HEK293T (cell line): ENCODE measurements at regions not wholly inside any gene's neighbourhood (a gene's known extent, or its start where the extent isn't known, plus 50 kb on each side); places are given as distances from the start of the nearest gene placed in this dataset.

Source experiments
- CTCF ChIA-PET: fragments of 350-600 bp; formaldehyde crosslinking; extraction: SDS; loops from one replicate; lab custom pipeline; 2021; ENCODE audit warnings: antibody characterized with exemption, inconsistent platforms; lab: Yijun Ruan, JAX
- POLR2A ChIA-PET: fragments of 350-600 bp; formaldehyde crosslinking; extraction: SDS; loops from one replicate; lab custom pipeline; 2020; ENCODE audit warnings: antibody characterized with exemption, inconsistent platforms; lab: Yijun Ruan, JAX
- DNase-seq: peaks from one replicate; pipeline ENCODE4 v3.0.0; 2012; ENCODE audit warnings: mixed read lengths; ENCODE audit errors: extremely low spot score
- ARNT ChIP-seq: fragments of 450-650 bp; IDR thresholded peaks from 2 replicates; pipeline ENCODE4 v1.6.1; 2017; ENCODE audit warnings: mild to moderate bottlenecking
- BHLHE40 ChIP-seq: fragments of 450-650 bp; IDR thresholded peaks from 2 replicates; pipeline ENCODE4 v1.6.1; 2016; ENCODE audit warnings: mild to moderate bottlenecking, moderate library complexity, borderline replicate concordance
- CTBP1 ChIP-seq: fragments of 450-650 bp; IDR thresholded peaks from 2 replicates; pipeline ENCODE4 v1.6.1; 2016; ENCODE audit warnings: borderline replicate concordance
- ELF4 ChIP-seq: fragments of 450-650 bp; IDR thresholded peaks from 2 replicates; pipeline ENCODE4 v1.6.1; 2017; ENCODE audit warnings: antibody characterized with exemption
- FOXA1 ChIP-seq: fragments of 450-650 bp; IDR thresholded peaks from 2 replicates; pipeline ENCODE4 v1.6.1; 2016; ENCODE audit warnings: mild to moderate bottlenecking
- FOXK2 ChIP-seq: fragments of 450-650 bp; IDR thresholded peaks from 2 replicates; pipeline ENCODE4 v1.6.1; 2016; ENCODE audit warnings: mild to moderate bottlenecking
- FOXM1 ChIP-seq: fragments of 450-650 bp; IDR thresholded peaks from 2 replicates; pipeline ENCODE4 v1.6.1; 2017; ENCODE audit warnings: mild to moderate bottlenecking, borderline replicate concordance
- HDGF ChIP-seq: fragments of 450-650 bp; IDR thresholded peaks from 2 replicates; pipeline ENCODE4 v1.6.1; 2017; ENCODE audit warnings: antibody characterized with exemption, borderline replicate concordance
- L3MBTL2 ChIP-seq: fragments of 450-650 bp; conservative IDR thresholded peaks from 2 replicates; pipeline ENCODE4 v1.6.1; 2016; ENCODE audit warnings: mild to moderate bottlenecking
- LEF1 ChIP-seq: fragments of 450-650 bp; IDR thresholded peaks from 2 replicates; pipeline ENCODE4 v1.6.1; 2017; ENCODE audit warnings: mild to moderate bottlenecking, borderline replicate concordance
- NFRKB ChIP-seq: fragments of 450-650 bp; IDR thresholded peaks from 2 replicates; pipeline ENCODE4 v1.6.1; 2016; ENCODE audit warnings: mild to moderate bottlenecking, moderate library complexity
- SP1 ChIP-seq: fragments of 450-650 bp; IDR thresholded peaks from 2 replicates; pipeline ENCODE4 v1.6.1; 2017
- SUZ12 ChIP-seq: fragments of 450-650 bp; IDR thresholded peaks from 2 replicates; pipeline ENCODE4 v1.6.1; 2016; ENCODE audit warnings: mild to moderate bottlenecking
- TARDBP ChIP-seq: fragments of 450-650 bp; IDR thresholded peaks from 2 replicates; pipeline ENCODE4 v1.6.1; 2016
- ZNF384 ChIP-seq: fragments of 450-650 bp; IDR thresholded peaks from 2 replicates; pipeline ENCODE4 v1.6.1; 2016
- TF ChIP-seq, protein P1 (sequence below): fragments of 450-650 bp; IDR thresholded peaks from 2 replicates; pipeline ENCODE4 v1.6.1; 2016

GRCh38 chr1:11379851-11380250 lies 99.1 kb upstream of the DISP3 start:
- POLR2A ChIA-PET, result no interaction called here
- DNase-seq, result no peak
- CTCF ChIA-PET, result interaction anchor here (0.6 kb wide), 1 partner anchor 201 kb away, joined by 3 read pairs; no protein-coding TSS in a partner anchor
- no peak for TF ChIP-seq FOXA1
- no peak for TF ChIP-seq CTBP1

DNA sequence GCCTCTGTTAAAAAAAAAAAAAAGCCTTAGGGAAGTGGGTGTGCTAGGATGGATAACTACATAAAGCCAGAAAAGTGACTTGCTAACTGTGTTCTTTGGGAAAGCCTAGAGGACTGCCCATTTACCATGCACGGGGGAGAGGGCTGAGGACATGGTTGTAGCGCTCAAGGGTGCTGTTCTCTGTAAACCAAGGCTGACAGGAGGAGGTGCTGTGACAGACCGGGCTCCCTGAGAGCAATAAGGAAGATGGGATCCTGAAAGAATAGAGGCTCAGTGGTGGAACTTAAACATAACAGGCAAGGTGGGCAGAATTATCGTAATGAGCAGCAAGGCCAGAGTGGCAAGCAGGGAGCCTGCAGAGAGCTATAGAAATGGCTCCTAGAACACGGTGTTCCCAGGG lies 98.5 kb upstream of the DISP3 start:
- ChIA-PET CTCF (no interaction called here), POLR2A (no interaction called here)
- no peak for DNase-seq
- TF ChIP-seq CTBP1, result no peak
- TF ChIP-seq SP1, result no peak

GRCh38 chr1:11383553-11384169 lies 95.3 kb upstream of the DISP3 start:
- DNase-seq, result no peak
- no peak for TF ChIP-seq SUZ12
- TF ChIP-seq FOXK2, result no peak
- TF ChIP-seq BHLHE40, result no peak
- TF ChIP-seq ARNT, result no peak
- TF ChIP-seq LEF1, result no peak
- no peak for TF ChIP-seq NFRKB
- TF ChIP-seq L3MBTL2, result no peak
- TF ChIP-seq TARDBP, result no peak
- no peak for TF ChIP-seq FOXM1
- TF ChIP-seq FOXA1, result no peak
- TF ChIP-seq CTBP1, result no peak
- TF ChIP-seq ELF4, result no peak
- TF ChIP-seq, protein P1, sequence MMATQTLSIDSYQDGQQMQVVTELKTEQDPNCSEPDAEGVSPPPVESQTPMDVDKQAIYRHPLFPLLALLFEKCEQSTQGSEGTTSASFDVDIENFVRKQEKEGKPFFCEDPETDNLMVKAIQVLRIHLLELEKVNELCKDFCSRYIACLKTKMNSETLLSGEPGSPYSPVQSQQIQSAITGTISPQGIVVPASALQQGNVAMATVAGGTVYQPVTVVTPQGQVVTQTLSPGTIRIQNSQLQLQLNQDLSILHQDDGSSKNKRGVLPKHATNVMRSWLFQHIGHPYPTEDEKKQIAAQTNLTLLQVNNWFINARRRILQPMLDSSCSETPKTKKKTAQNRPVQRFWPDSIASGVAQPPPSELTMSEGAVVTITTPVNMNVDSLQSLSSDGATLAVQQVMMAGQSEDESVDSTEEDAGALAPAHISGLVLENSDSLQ, result no peak
- no peak for TF ChIP-seq ZNF384
- ChIA-PET CTCF (no interaction called here), POLR2A (no interaction called here)

- TF ChIP-seq BHLHE40, result no peak
- TF ChIP-seq LEF1, result no peak
- no peak for TF ChIP-seq HDGF
- no peak for TF ChIP-seq ARNT
- no peak for TF ChIP-seq TARDBP
- no peak for TF ChIP-seq ZNF384
- no peak for TF ChIP-seq FOXM1
- no peak for TF ChIP-seq SUZ12
- no peak for TF ChIP-seq ELF4
- no peak for TF ChIP-seq NFRKB
- no peak for TF ChIP-seq CTBP1
- no peak for TF ChIP-seq L3MBTL2
- TF ChIP-seq, protein P1, result no peak
- no peak for TF ChIP-seq SP1
- TF ChIP-seq FOXA1, result no peak
- no peak for TF ChIP-seq FOXK2
- CTCF ChIA-PET, result no interaction called here
- DNase-seq, result no peak
- POLR2A ChIA-PET, result no interaction called here
These were observed 94.8 kb upstream of the DISP3 start for GRCh38 chr1:11384170-11384554.

DNA sequence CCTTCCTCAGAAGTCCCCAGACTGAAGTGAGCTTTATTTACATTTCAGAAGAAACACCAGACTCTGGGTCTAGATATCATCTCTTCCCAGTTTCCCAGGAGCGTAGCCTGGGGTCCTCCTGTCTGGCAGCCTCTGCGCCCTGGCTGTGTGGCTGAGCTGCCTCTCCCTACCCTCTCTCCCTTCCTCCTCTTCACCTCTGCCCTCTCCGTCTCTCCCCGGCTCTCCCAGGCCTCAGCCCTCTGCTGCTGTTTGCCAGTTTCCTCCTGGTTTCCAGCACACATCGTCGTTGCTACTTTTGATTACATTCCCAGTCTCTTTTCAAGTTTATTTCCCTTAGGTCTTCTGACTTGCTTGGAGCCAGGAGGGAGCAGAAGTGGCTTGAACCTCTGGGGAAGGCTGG lies 91.1 kb upstream of the DISP3 start:
- no peak for DNase-seq
- ChIA-PET CTCF (no interaction called here), POLR2A (no interaction called here)

GRCh38 chr1:11388617-11389016 lies 90.3 kb upstream of the DISP3 start:
- no peak for DNase-seq
- POLR2A ChIA-PET, result no interaction called here
- no peak for TF ChIP-seq FOXM1
- TF ChIP-seq BHLHE40, result no peak
- CTCF ChIA-PET, result no interaction called here

More for the DNA sequence above, 91.1 kb upstream of the DISP3 start:
- TF ChIP-seq NFRKB (no peak), SUZ12 (no peak), ZNF384 (no peak), HDGF (no peak)

DNA sequence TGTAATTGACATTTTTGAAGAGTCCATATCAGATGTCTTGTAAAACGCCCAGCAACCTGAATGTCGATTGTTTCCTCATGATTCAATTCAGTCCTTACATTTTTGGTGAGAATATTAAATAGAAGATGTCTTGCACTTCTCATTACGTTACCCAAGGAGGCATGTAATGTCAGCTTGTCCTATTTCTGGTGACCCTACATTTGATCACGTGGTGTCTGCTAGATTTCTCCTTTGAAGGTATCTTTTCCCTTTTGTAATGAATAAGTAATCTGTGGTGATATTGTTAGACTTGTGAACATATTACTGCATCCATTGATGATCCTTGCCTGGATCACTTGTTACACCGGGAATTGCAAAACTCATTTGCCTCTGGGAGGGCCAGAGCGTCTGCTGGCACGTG lies 87.6 kb upstream of the DISP3 start:
- ChIA-PET CTCF (no interaction called here), POLR2A (no interaction called here)

GRCh38 chr1:11391886-11392285 lies 87.1 kb upstream of the DISP3 start:
- ChIA-PET POLR2A (no interaction called here), CTCF (interaction anchor here (0.6 kb wide), 1 partner anchor 200 kb away, joined by 3 read pairs; no protein-coding TSS in a partner anchor)
- TF ChIP-seq ELF4, result no peak
- no peak for TF ChIP-seq NFRKB
- TF ChIP-seq, protein P1, result no peak
- no peak for TF ChIP-seq FOXA1
- TF ChIP-seq CTBP1, result no peak
- TF ChIP-seq ARNT, result no peak
- no peak for DNase-seq

More for the DNA sequence above, 87.6 kb upstream of the DISP3 start:
- DNase-seq, result no peak
- no peak for TF ChIP-seq FOXA1
- no peak for TF ChIP-seq ELF4
- TF ChIP-seq FOXM1, result no peak
